ENCODE measurements at regions not wholly inside any gene's neighbourhood (a gene's known extent, or its start where the extent isn't known, plus 50 kb on each side); places are given as distances from the start of the nearest gene placed in this dataset.

DNA sequence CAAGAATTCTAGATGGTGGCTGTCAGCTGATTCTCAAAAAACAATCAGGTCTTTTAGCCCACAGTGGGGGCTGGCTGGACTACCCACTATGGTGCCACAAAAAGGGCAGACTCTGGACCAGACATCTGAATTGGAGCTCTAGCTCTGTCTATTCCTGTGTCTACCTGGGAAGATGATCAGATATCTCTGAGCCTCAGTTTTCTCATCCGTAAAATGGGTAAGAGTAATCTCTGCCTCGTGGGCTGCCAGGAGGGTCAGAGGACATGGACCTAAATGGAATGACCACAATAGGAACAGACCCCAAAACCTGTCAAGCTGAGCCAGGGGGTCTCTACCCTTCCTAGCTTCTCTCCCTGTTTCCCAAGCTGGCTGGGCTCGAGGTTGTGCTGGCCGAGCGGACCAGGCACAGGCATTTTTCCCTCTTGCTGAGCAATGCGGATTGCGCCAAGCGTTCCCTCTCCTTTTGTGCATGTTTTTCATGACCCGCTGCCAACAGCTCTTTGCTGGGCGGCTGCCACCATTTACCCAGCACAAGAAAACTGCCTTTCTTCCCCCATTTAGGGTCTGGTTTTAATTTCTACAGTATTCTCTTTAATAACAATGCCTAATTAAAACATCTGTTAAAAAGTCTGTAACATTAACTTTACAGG is 74.7 kb upstream of the MAFB start:
- H3K4me1 Mint-ChIP-seq = no peaks in the 10 kb centered on the region
- no peaks in the 10 kb centered on the region for H3K9me3 Mint-ChIP-seq
- H3K27ac Mint-ChIP-seq = no peak overlapping the region
- no peak for DNase-seq
- H3K4me3 Mint-ChIP-seq = no peak overlapping the region
- no peaks in the 10 kb centered on the region for H3K36me3 Mint-ChIP-seq
- H3K27me3 Mint-ChIP-seq = no peaks in the 10 kb centered on the region

DNA sequence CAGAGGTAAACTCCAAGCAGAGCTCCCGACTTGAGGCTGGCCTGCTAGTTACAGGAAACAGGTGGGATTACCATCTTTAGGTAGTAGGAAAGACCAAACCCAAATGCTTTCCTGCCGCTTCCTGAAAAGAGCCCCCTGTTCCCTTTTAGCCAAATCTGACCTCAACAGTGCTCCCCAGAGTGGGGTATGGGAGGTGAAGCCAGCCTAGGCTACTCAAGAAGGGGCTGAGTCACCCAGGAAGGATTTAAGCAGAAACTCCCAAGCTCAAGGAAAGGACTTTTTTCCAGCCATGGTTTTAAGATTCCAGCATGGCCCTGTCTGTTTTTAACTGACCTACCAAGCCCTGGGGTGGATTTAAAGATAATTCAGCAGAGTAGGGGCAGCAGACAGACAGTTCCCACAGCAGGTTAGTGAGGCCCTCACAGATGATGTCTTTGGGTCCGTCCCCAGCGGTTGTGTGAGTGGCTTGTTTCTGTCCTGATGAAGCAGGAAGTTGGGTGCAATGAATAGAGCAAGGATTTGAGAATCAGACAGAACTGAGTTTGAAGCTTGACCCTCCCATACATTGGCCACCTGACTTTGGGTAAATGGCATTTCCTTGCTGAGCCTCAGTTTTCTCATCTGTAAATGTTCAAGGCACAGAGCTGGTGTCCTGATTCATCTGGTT is 76.9 kb upstream of the MAFB start:
- H3K27me3 Mint-ChIP-seq = no peaks in the 10 kb centered on the region
- no peaks in the 10 kb centered on the region for H3K36me3 Mint-ChIP-seq
- no peaks in the 10 kb centered on the region for H3K9me3 Mint-ChIP-seq
- no peaks in the 10 kb centered on the region for H3K4me1 Mint-ChIP-seq
- no peak for DNase-seq
- H3K27ac Mint-ChIP-seq = no peak overlapping the region
- no peak overlapping the region for H3K4me3 Mint-ChIP-seq

DNA sequence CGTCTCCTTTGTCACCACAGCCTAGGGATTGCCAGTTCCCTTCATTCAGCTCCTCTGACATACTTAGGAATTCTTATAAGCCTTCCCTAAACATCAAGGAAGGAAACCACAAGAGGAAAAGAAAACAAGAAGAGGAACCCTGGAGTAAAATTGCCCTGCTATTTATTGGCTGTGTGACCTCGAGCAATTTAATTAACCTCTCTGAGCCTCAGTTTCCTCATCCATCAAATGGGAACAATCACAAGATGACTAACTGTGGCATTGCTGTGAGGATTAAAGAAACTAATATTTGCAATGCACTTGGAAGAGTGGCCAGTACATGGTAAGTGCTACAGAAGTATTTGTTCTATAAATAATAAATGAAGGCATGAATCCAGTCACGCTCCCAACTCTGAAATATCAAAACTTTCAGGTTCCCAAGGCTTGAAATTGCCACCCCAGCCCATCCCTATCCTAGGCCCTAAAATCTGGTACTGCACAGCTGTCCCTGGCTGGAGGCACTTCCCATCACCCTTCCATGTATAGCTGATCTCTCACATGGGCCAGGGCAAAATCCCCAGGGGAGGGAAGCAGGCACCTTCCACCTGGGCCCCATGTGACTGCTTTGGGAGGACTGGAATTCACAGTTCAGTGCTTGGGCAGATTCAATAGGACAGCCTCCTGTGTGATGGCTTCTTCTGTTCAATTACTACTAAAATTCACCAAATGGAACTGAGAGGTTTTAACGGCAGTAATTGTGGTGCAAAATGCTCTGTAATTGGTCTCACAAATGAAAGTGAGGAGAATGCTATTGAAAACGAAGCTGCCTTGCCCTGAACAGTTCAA is 78.0 kb upstream of the MAFB start:
- no peaks in the 10 kb centered on the region for H3K27me3 Mint-ChIP-seq
- no peak overlapping the region for H3K27ac Mint-ChIP-seq
- no peak overlapping the region for H3K4me3 Mint-ChIP-seq
- DNase-seq = no peak
- no peaks in the 10 kb centered on the region for H3K9me3 Mint-ChIP-seq
- no peaks in the 10 kb centered on the region for H3K4me1 Mint-ChIP-seq
- H3K36me3 Mint-ChIP-seq = no peaks in the 10 kb centered on the region

DNA sequence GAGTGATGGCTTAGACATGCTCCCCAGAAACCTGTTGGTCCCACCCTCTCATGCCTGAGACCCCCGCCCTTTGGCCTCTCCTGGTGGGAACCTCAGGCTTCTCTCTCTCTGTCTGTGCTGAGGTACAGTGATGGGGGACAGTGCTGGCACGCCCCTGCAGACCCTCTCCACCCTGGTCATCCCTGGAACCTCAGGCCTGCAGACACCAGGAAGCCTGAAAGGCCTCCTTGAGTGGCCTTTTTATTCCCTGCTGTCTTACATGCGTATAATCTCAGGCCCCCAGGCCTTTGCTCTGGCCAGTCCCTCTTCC is 78.5 kb upstream of the MAFB start:
- H3K36me3 Mint-ChIP-seq = no peaks in the 10 kb centered on the region
- no peaks in the 10 kb centered on the region for H3K9me3 Mint-ChIP-seq
- H3K27ac Mint-ChIP-seq = no peak overlapping the region
- H3K4me1 Mint-ChIP-seq = no peaks in the 10 kb centered on the region
- H3K4me3 Mint-ChIP-seq = no peak overlapping the region
- H3K27me3 Mint-ChIP-seq = no peaks in the 10 kb centered on the region
- DNase-seq = no peak

DNA sequence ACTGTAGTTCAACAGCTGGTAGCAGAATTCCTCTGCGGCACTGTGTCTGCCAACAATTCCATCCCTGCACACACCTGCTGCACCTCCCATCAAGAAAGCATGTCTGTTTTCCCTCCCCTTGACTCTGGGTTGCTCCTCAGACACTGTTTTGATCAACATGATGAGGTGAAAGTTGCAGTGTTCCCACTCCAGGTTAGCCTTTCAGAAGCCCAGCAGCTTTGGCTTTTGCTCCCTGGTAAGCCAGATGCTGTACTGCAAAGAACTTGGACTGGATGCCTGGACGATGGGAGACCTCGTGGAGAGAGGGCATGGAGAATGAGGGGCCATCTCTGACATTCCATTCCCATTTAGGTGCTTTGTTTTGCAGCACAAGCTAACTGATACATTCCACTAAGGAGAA is 79.1 kb upstream of the MAFB start:
- H3K27me3 Mint-ChIP-seq = no peaks in the 10 kb centered on the region
- no peak overlapping the region for H3K4me3 Mint-ChIP-seq
- no peaks in the 10 kb centered on the region for H3K9me3 Mint-ChIP-seq
- no peak for DNase-seq
- no peaks in the 10 kb centered on the region for H3K36me3 Mint-ChIP-seq
- no peak overlapping the region for H3K27ac Mint-ChIP-seq
- H3K4me1 Mint-ChIP-seq = no peaks in the 10 kb centered on the region

DNA sequence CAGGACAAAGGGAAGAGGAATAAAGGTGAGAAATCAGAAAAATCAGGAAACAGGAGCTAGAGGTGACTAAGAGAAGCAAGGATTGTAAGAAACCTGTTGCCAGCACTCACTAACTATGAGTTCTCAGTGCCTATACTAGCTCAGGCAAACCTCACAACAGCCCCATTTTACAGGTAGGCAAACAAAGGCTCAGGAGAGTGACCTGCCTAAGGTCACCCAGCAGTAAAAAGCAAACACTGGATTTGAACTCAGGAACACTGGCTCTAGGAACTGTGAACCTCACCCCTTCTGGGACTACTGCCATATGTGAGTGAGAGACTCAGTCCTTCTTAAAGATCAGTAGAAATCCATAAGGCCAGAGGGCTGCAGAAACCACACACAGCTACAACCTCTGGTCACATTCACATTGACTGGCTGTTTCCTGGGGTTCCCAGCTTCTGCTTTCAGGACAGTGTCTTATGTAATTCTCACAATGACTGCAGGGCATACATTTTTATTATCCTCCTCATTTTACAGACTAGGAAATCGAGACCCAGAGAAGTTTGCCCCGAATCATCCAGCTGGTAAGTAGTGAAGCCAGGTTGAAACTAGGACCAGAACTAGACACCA is 80.7 kb upstream of the MAFB start:
- H3K4me3 Mint-ChIP-seq = no peak overlapping the region

DNA sequence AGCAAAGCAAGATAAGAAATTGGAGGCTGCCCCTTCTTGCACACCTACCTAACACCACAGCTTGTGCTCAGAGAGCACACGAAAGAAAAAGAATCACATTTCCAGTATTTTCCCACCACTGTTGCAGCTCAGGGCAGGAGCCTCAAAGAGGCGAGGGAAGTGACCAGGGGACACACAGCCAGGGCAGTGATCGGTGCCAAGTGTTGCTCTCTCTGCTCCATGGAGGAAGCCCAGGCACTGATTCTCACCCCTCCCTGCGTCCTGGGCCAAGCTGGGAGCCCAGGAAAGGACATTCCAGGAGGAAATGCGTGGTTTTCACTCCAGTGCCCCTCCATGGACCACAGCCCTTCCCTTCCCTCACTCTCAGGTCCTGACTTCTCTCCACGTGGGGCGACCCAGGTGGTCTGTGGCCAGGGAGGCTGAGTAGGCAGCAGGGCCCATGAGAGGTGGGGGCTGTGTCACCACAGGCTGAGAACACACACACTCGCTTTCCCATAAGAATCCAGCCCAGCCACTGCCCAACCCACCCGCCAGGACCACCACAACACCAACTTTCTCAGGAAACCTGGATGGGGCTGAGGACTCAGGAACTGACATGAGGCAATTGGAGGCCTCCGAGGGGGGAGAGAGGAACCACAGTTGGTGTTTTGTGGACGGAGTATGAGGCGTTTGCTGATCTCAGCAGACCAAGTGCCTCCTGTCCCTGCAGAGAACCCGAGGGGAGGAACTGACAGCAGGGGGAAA is 81.7 kb upstream of the MAFB start:
- H3K4me3 Mint-ChIP-seq = no peak overlapping the region
- no peaks in the 10 kb centered on the region for H3K27me3 Mint-ChIP-seq
- H3K4me1 Mint-ChIP-seq = no peaks in the 10 kb centered on the region

More for the DNA sequence above, 80.7 kb upstream of the MAFB start:
- Mint-ChIP-seq H3K27me3 (no peaks in the 10 kb centered on the region), H3K4me1 (no peaks in the 10 kb centered on the region), H3K27ac (no peak overlapping the region), H3K9me3 (no peaks in the 10 kb centered on the region), H3K36me3 (no peaks in the 10 kb centered on the region)
- no peak for DNase-seq

DNA sequence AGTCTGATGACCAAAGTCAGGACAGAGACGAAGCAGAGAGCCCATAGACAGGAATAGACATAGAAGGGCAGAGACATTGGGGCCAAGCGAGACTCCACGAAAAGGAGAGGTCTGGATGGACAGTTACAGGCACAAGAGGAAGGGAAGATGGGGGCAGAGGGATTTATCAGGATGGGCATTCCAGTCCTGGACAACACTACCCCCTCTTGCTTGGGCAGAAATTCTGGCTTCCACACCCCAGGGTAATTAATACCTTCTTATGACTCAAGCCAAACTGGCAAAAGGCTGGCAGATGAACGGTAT is 82.2 kb upstream of the MAFB start:
- H3K27me3 Mint-ChIP-seq = no peaks in the 10 kb centered on the region
- no peak for DNase-seq
- H3K4me1 Mint-ChIP-seq = no peaks in the 10 kb centered on the region
- no peak overlapping the region for H3K4me3 Mint-ChIP-seq
- no peaks in the 10 kb centered on the region for H3K36me3 Mint-ChIP-seq
- H3K27ac Mint-ChIP-seq = no peak overlapping the region
- H3K9me3 Mint-ChIP-seq = no peaks in the 10 kb centered on the region

More for the DNA sequence above, 81.7 kb upstream of the MAFB start:
- no peak for DNase-seq
- Mint-ChIP-seq H3K9me3 (no peaks in the 10 kb centered on the region), H3K27ac (no peak overlapping the region), H3K36me3 (no peaks in the 10 kb centered on the region)

DNA sequence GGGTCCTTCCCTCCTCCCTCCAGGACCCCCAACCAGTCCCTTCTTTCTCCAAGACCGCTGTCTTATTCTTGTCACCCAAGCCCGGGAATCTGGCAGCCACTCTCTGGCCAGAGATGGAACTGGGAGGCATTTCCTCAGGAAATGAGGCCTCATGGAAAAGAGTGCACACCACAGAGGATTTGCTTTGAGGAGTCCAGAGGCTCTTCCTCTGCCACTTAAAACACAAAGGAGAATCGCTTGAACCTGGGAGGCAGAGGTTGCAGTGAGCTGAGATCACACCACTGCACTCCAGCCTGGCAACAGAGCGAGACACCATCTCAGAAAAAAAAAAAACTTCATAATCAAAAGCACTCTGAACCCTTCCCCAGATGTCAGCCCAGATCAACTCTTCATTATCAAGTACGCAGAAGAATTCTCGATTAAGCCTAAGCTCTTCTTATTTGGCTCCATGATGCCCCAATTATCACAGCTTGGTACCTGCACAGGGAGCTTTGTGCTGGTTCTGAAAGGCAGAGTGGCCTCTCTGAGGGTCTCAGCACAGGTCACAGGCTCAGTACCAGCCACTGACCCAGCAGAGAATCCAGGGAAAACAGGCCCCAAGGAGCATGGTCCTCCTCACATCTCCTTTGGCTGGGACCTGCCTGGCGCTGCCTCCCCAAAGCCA is 82.9 kb upstream of the MAFB start:
- Mint-ChIP-seq H3K36me3 (no peaks in the 10 kb centered on the region), H3K9me3 (no peaks in the 10 kb centered on the region), H3K27me3 (no peaks in the 10 kb centered on the region), H3K4me3 (no peak overlapping the region), H3K27ac (no peak overlapping the region), H3K4me1 (no peaks in the 10 kb centered on the region)
- no peak for DNase-seq

DNA sequence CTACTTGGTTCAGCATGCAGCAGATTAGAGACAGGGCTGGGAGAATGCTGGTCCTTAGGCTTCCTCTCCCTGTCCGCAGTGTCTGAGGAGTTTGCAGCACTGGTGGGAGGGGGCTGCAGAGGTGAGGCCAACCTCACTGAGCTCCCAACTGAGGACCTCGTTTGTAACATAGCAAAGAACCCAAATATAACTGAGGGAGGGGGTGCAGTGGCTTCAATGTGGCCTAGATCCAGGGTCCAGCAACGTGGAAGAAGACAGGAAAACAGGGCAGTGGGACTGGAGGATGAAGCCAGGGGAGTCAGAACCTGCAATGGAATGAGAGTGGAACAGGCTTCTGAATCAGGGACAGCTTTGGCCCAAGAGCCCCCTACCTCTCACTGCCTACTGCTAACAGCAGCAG is 84.3 kb upstream of the MAFB start:
- H3K36me3 Mint-ChIP-seq = no peaks in the 10 kb centered on the region
- H3K27ac Mint-ChIP-seq = no peak overlapping the region
- no peaks in the 10 kb centered on the region for H3K9me3 Mint-ChIP-seq
- no peaks in the 10 kb centered on the region for H3K27me3 Mint-ChIP-seq
- no peak for DNase-seq
- H3K4me3 Mint-ChIP-seq = no peak overlapping the region
- no peaks in the 10 kb centered on the region for H3K4me1 Mint-ChIP-seq

DNA sequence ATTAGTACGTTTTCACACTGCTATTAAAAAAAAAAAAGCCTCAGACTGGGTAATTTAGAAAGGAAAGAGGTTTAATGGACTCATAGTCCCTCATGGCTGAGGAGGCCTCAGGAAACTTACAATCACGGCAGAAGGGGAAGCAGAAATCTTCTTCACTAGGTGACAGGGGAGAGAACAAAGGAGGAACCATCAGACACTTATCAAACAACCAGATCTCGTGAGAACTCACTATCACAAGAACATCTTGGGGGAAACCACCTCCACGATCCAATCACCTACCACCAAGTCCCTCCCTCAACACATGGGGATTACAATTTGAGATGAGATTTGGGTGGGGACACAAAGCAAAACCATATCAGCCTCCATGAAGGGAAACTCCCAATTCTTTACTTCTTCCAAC is 85.2 kb upstream of the MAFB start:
- Mint-ChIP-seq H3K4me1 (no peaks in the 10 kb centered on the region), H3K27me3 (no peaks in the 10 kb centered on the region), H3K36me3 (no peaks in the 10 kb centered on the region), H3K27ac (no peak overlapping the region), H3K9me3 (no peaks in the 10 kb centered on the region), H3K4me3 (no peak overlapping the region)
- no peak for DNase-seq

DNA sequence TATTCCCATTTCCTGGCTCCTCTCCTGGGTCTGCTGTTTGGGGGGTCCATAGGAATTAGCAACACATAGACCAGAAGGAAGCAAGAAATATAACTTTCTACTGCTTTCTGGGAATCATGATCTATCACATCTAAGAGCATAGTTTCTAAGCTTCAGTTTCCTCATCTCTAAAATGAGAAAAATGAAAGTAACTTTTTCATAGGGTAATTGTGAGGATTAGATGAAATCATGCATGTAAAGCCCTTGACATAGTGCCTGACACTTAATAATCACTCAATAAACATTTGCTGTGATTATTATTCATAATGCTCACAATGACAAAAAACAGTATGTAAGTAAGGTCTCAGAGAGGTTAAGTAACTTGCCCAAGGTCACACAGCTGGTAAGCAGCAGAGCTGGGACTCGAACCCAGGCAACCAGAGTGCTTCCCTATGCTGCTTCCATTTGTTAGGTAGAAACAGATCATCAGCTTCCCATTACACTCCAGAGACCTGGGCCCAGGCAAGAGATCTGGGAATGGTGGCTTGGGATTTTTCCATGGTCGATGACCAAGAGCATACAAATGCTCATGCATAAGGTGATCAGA is 86.6 kb upstream of the MAFB start:
- no peak for DNase-seq
- H3K36me3 Mint-ChIP-seq = no peaks in the 10 kb centered on the region
- H3K4me1 Mint-ChIP-seq = no peaks in the 10 kb centered on the region
- H3K27me3 Mint-ChIP-seq = no peaks in the 10 kb centered on the region
- H3K27ac Mint-ChIP-seq = no peak overlapping the region
- no peak overlapping the region for H3K4me3 Mint-ChIP-seq
- no peaks in the 10 kb centered on the region for H3K9me3 Mint-ChIP-seq

DNA sequence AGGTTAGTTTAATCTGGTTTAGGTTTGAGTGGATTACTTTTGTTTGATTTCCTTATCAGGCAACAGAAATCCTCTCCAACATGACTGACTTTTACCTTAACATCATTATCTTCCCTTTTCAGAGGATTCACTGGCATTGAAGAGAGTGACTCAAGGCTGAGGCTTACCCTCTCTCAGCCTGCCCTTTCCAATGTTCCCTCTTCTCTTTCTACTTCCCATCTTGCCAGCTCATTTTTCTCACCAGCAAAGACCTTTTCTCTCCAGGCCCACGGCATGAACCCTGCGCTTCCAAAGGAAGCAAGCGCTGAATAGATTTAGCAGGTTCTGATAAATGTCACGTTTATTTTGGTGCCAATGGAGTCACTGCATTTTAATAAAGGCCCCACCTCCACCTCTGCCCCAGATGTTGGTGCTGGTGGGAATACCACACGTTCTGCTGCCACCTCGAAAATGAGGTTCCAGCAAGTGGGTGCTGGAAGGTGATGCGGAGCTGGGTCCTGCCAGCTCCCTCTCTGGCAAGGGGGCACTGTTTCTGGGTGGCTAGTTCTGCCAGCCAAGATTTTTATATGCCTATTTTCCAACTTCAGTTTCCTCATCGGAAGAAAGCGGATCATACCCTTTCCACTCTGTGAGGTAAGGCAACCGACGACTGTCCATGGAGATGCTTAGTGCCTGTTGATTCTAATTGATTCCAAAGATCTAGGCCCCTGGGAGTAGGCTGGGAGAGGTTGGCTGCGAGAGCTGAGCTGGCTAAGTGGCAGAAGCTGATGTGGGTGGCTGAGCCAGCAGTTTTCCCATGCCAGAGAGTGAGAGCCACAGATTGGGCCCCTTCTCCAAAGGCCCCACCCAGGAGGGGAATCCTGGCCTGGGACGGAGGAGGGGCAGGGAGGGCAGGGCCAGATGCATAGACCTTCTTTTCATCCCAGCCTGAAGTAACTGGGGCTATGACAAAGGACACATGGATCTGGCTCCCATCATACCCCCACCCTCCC is 87.7 kb upstream of the MAFB start:
- Mint-ChIP-seq H3K4me3 (no peak overlapping the region), H3K9me3 (no peaks in the 10 kb centered on the region), H3K36me3 (no peaks in the 10 kb centered on the region), H3K27ac (no peak overlapping the region), H3K4me1 (no peaks in the 10 kb centered on the region), H3K27me3 (no peaks in the 10 kb centered on the region)
- DNase-seq = no peak

All from activated naive CD8-positive, alpha-beta T cell treated with anti-CD3 and anti-CD28 coated beads for 36 hours (primary cell).